Trophoblast cell (in vitro differentiated cells and primary cell): ENCODE measurements at regions not wholly inside any gene's neighbourhood (a gene's known extent, or its start where the extent isn't known, plus 50 kb on each side); places are given as distances from the start of the nearest gene placed in this dataset.

Experiments
- DNase-seq, 2 donors: peaks; one replicate each; pipeline ENCODE4 v3.0.0-alpha.2; 2016
- H2AFZ ChIP-seq: 2 replicates; pipeline ENCODE4 v1.6.1; 2013; ENCODE audit warnings: low read length, moderate library complexity, mild to moderate bottlenecking; ENCODE audit not compliant: insufficient read depth, poor library complexity
- H2AK5ac ChIP-seq: 2 replicates; pipeline ENCODE4 v1.6.1; 2013; ENCODE audit warnings: mild to moderate bottlenecking, low read length
- H2BK120ac ChIP-seq: 2 replicates; pipeline ENCODE4 v1.6.1; 2013; ENCODE audit warnings: low read length, mild to moderate bottlenecking, moderate library complexity; ENCODE audit not compliant: insufficient read depth, poor library complexity
- H2BK12ac ChIP-seq: 2 replicates; pipeline ENCODE4 v1.6.1; 2013; ENCODE audit warnings: mild to moderate bottlenecking, low read length, moderate library complexity
- H2BK5ac ChIP-seq: 2 replicates; pipeline ENCODE4 v1.6.1; 2013; ENCODE audit warnings: low read length, low read depth, moderate library complexity, mild to moderate bottlenecking; ENCODE audit not compliant: poor library complexity
- H3K14ac ChIP-seq: 2 replicates; pipeline ENCODE4 v1.6.1; 2013; ENCODE audit warnings: mild to moderate bottlenecking, low read length
- H3K18ac ChIP-seq: 2 replicates; pipeline ENCODE4 v1.6.1; 2013; ENCODE audit warnings: mild to moderate bottlenecking, low read length
- H3K23ac ChIP-seq: 2 replicates; pipeline ENCODE4 v1.6.1; 2013; ENCODE audit warnings: low read length
- H3K27ac ChIP-seq: 2 replicates; pipeline ENCODE4 v1.5.1; 2013; ENCODE audit warnings: low read depth, mild to moderate bottlenecking, inconsistent platforms, low read length, moderate library complexity
- H3K27me3 ChIP-seq: 2 replicates; pipeline ENCODE4 v1.6.1; 2013; ENCODE audit warnings: inconsistent platforms, mild to moderate bottlenecking, low read length, moderate library complexity; ENCODE audit not compliant: insufficient read depth
- H3K36me3 ChIP-seq, 2 experiments: 1 replicate in 1 of 2; 2 replicates in 1 of 2; pipeline ENCODE4 v1.6.1; 2013; ENCODE audit warnings: low read length in 2 of 2, mild to moderate bottlenecking in 2 of 2, moderate library complexity in 1 of 2; ENCODE audit not compliant: insufficient read depth in 2 of 2, control insufficient read depth in 1 of 2
- H3K4ac ChIP-seq: 2 replicates; pipeline ENCODE4 v1.6.1; 2013; ENCODE audit warnings: low read depth, mild to moderate bottlenecking, low read length, moderate library complexity
- H3K4me1 ChIP-seq, 2 experiments: 1 replicate in 1 of 2; 2 replicates in 1 of 2; pipeline ENCODE4 v1.6.1; 2013; ENCODE audit warnings: low read length in 2 of 2, mild to moderate bottlenecking in 2 of 2, moderate library complexity in 1 of 2; ENCODE audit not compliant: insufficient read depth in 2 of 2, control insufficient read depth in 1 of 2
- H3K4me2 ChIP-seq: 2 replicates; pipeline ENCODE4 v1.6.1; 2013; ENCODE audit warnings: inconsistent platforms, mild to moderate bottlenecking, low read length, moderate library complexity
- H3K4me3 ChIP-seq: 2 replicates; pipeline ENCODE4 v1.5.1; 2013; ENCODE audit warnings: mild to moderate bottlenecking, low read depth, low read length, inconsistent platforms
- H3K79me1 ChIP-seq: one replicate; pipeline ENCODE4 v1.6.1; 2013; ENCODE audit warnings: low read length
- H3K79me2 ChIP-seq: 2 replicates; pipeline ENCODE4 v1.6.1; 2013; ENCODE audit warnings: low read length, mild to moderate bottlenecking; ENCODE audit not compliant: control insufficient read depth, insufficient read depth, poor library complexity
- H3K9ac ChIP-seq: 2 replicates; pipeline ENCODE4 v1.6.1; 2013; ENCODE audit warnings: mild to moderate bottlenecking, low read length
- H3K9me3 ChIP-seq: 2 replicates; pipeline ENCODE4 v1.6.1; 2013; ENCODE audit warnings: low read depth, mild to moderate bottlenecking, control low read depth, inconsistent platforms, low read length; ENCODE audit not compliant: insufficient read depth
- H4K12ac ChIP-seq: 2 replicates; pipeline ENCODE4 v1.6.1; 2013; ENCODE audit warnings: low read depth, mild to moderate bottlenecking, low read length, moderate library complexity
- H4K8ac ChIP-seq: 2 replicates; pipeline ENCODE4 v1.6.1; 2013; ENCODE audit warnings: low read depth, mild to moderate bottlenecking, low read length, moderate library complexity
- H4K91ac ChIP-seq: one replicate; pipeline ENCODE4 v1.6.1; 2013; ENCODE audit warnings: low read depth, mild to moderate bottlenecking, low read length, moderate library complexity
- WGBS: extraction: QIAGEN DNeasy Blood & Tissue Kit; methylation state at CpG from one replicate; pipeline ENCODE4 v1.1.7; 2013; ENCODE audit warnings: missing lambda C conversion rate; ENCODE audit not compliant: insufficient read length, insufficient coverage; ENCODE audit errors: extremely low coverage; 5-methylcytosine and 5-hydroxymethylcytosine counted together

- no peak overlapping the region for H3K9ac ChIP-seq
- H3K36me3 ChIP-seq: no peaks in the 10 kb centered on the region
- no peak overlapping the region for H3K4me2 ChIP-seq
- no peak for DNase-seq
- no peak overlapping the region for H3K4ac ChIP-seq
- H3K4me3 ChIP-seq: no peak overlapping the region
- H2BK5ac ChIP-seq: no peak overlapping the region
- no peaks in the 10 kb centered on the region for H3K27me3 ChIP-seq
- no peak overlapping the region for H3K18ac ChIP-seq
- no peak overlapping the region for H2AFZ ChIP-seq
- H4K8ac ChIP-seq: no peak overlapping the region
- no peaks in the 10 kb centered on the region for H3K79me2 ChIP-seq
- H3K79me1 ChIP-seq: no peaks in the 10 kb centered on the region
- H3K27ac ChIP-seq: no peak overlapping the region
- no peaks in the 10 kb centered on the region for H3K4me1 ChIP-seq
- no peak overlapping the region for H2AK5ac ChIP-seq
- H2BK120ac ChIP-seq: no peak overlapping the region
- no peak overlapping the region for H4K91ac ChIP-seq
- no CpG with 5 or more reads among the region's 3 CpGs for WGBS
- H3K14ac ChIP-seq: no peak overlapping the region
- no peak overlapping the region for H3K23ac ChIP-seq
- H4K12ac ChIP-seq: no peak overlapping the region
- no peak overlapping the region for H2BK12ac ChIP-seq
- no peaks in the 10 kb centered on the region for H3K9me3 ChIP-seq
These were observed 64.0 kb upstream of the FIBIN start for GRCh38 chr11:26929806-26930517.

GRCh38 chr11:26930518-26931247 lies 63.2 kb upstream of the FIBIN start:
- Histone ChIP-seq H4K8ac (no peak overlapping the region), H3K4me2 (no peak overlapping the region), H3K79me2 (no peaks in the 10 kb centered on the region), H3K4me3 (no peak overlapping the region), H3K27me3 (no peaks in the 10 kb centered on the region), H3K4ac (no peak overlapping the region), H2BK12ac (no peak overlapping the region), H3K9ac (no peak overlapping the region), H3K27ac (no peak overlapping the region), H3K23ac (no peak overlapping the region), H2AFZ (no peak overlapping the region), H2BK5ac (no peak overlapping the region), H3K18ac (no peak overlapping the region), H2AK5ac (no peak overlapping the region), H3K79me1 (no peaks in the 10 kb centered on the region), H4K12ac (no peak overlapping the region), H3K14ac (no peak overlapping the region), H3K4me1 (no peaks in the 10 kb centered on the region), H4K91ac (no peak overlapping the region), H2BK120ac (no peak overlapping the region), H3K36me3 (no peaks in the 10 kb centered on the region), H3K9me3 (no peaks in the 10 kb centered on the region)
- WGBS: no CpG with 5 or more reads among the region's 1 CpG
- DNase-seq: no peak

GRCh38 chr11:26931248-26931631 lies 62.7 kb upstream of the FIBIN start:
- no peaks in the 10 kb centered on the region for H3K79me1 ChIP-seq
- no peak overlapping the region for H3K4me2 ChIP-seq
- WGBS: no CpG with 5 or more reads among the region's 1 CpG
- DNase-seq: no peak
- H3K14ac ChIP-seq: no peak overlapping the region
- H3K9ac ChIP-seq: no peak overlapping the region
- no peak overlapping the region for H2BK120ac ChIP-seq
- H3K4me1 ChIP-seq: no peaks in the 10 kb centered on the region
- no peak overlapping the region for H3K18ac ChIP-seq
- H2AK5ac ChIP-seq: no peak overlapping the region
- no peak overlapping the region for H2AFZ ChIP-seq
- no peaks in the 10 kb centered on the region for H3K79me2 ChIP-seq
- H2BK5ac ChIP-seq: no peak overlapping the region
- H4K12ac ChIP-seq: no peak overlapping the region
- H3K27me3 ChIP-seq: no peaks in the 10 kb centered on the region
- no peak overlapping the region for H3K4me3 ChIP-seq
- no peak overlapping the region for H3K23ac ChIP-seq
- H3K9me3 ChIP-seq: no peaks in the 10 kb centered on the region
- H3K27ac ChIP-seq: no peak overlapping the region
- H3K4ac ChIP-seq: no peak overlapping the region
- no peak overlapping the region for H4K8ac ChIP-seq
- H2BK12ac ChIP-seq: no peak overlapping the region
- H4K91ac ChIP-seq: no peak overlapping the region
- H3K36me3 ChIP-seq: no peaks in the 10 kb centered on the region

- H4K12ac ChIP-seq: no peak overlapping the region
- H3K79me1 ChIP-seq: no peaks in the 10 kb centered on the region
- H3K36me3 ChIP-seq: no peaks in the 10 kb centered on the region
- H3K4ac ChIP-seq: no peak overlapping the region
- no peak overlapping the region for H3K4me2 ChIP-seq
- H3K9ac ChIP-seq: no peak overlapping the region
- H2BK5ac ChIP-seq: no peak overlapping the region
- DNase-seq: no peak
- no peak overlapping the region for H3K23ac ChIP-seq
- H3K27me3 ChIP-seq: no peaks in the 10 kb centered on the region
- no peak overlapping the region for H2AK5ac ChIP-seq
- H3K4me3 ChIP-seq: no peak overlapping the region
- no peak overlapping the region for H3K14ac ChIP-seq
- no peaks in the 10 kb centered on the region for H3K79me2 ChIP-seq
- no peak overlapping the region for H3K18ac ChIP-seq
- no peak overlapping the region for H2AFZ ChIP-seq
- no peak overlapping the region for H4K8ac ChIP-seq
- H3K27ac ChIP-seq: no peak overlapping the region
- no peak overlapping the region for H2BK120ac ChIP-seq
- H4K91ac ChIP-seq: no peak overlapping the region
- H2BK12ac ChIP-seq: no peak overlapping the region
- no peaks in the 10 kb centered on the region for H3K4me1 ChIP-seq
- H3K9me3 ChIP-seq: no peaks in the 10 kb centered on the region
These were observed 62.0 kb upstream of the FIBIN start for GRCh38 chr11:26931881-26932280.
